GM12878 (cell line): ENCODE measurements at regions not wholly inside any gene's neighbourhood (a gene's known extent, or its start where the extent isn't known, plus 50 kb on each side); places are given as distances from the start of the nearest gene placed in this dataset.

Experiments
- ATAC-seq: fragments of 200-7000 bp; cut with Tn5 transposase; 3 replicates; pipeline ENCODE4 v1.9.1; 2020; ENCODE audit warnings: mild to moderate bottlenecking, moderate library complexity
- BruUV-seq: library from RNA; stranded (reverse); fragments of 400-500 nt; replicated peaks from 2 replicates; lab custom pipeline; 2021; lab: Mats Ljungman, UMichigan
- CTCF ChIA-PET: fragments of 300-600 bp; sonication (Branson Sonifier 250); formaldehyde crosslinking; extraction: SDS; loops from one replicate; lab custom pipeline; 2021; ENCODE audit warnings: inconsistent platforms; lab: Yijun Ruan, JAX
- POLR2A ChIA-PET: fragments of 350-600 bp; formaldehyde crosslinking; extraction: SDS; loops from one replicate; lab custom pipeline; 2021; ENCODE audit warnings: inconsistent platforms; lab: Charles Lee
- RAD21 ChIA-PET: fragments of 300-600 bp; sonication (Branson Sonifier 250); formaldehyde crosslinking; loops from one replicate; lab custom pipeline; 2023; ENCODE audit warnings: antibody characterized with exemption; ENCODE audit not compliant: unreplicated experiment; lab: Charles Lee
- SMC1A ChIA-PET: fragments of 300-600 bp; sonication (Branson Sonifier 250); formaldehyde crosslinking; loops from one replicate; lab custom pipeline; 2023; ENCODE audit not compliant: unreplicated experiment, uncharacterized antibody; lab: Charles Lee
- DNase-seq: peaks from one replicate; pipeline ENCODE4 v3.0.0-alpha.2; 2011; ENCODE audit warnings: low read depth, low spot score
- FAIRE-seq: peaks from 3 replicates; lab custom pipeline; 2011; peaks lifted over from hg19 to GRCh38; lab: Jason Lieb, UNC
- H2AFZ ChIP-seq: 2 replicates; pipeline ENCODE4 v1.6.0; 2011; ENCODE audit warnings: low read depth, low read length, control low read depth; ENCODE audit not compliant: control insufficient read depth
- H3K27ac ChIP-seq: 2 replicates; pipeline ENCODE4 v1.5.1; 2011; ENCODE audit warnings: control low read depth; ENCODE audit not compliant: control insufficient read depth, insufficient read depth
- H3K27me3 ChIP-seq, 2 experiments: replicated peaks in 1 of 2; 2 replicates each; pipeline versions ENCODE4 v1.6.0 to v1.6.1; 2011; ENCODE audit warnings: low read length in 1 of 2; ENCODE audit not compliant: control insufficient read depth in 2 of 2, insufficient read depth in 2 of 2
- H3K36me3 ChIP-seq, 2 experiments: 2 replicates each; pipeline ENCODE4 v1.5.1; 2011; ENCODE audit warnings: low read length in 1 of 2; ENCODE audit not compliant: control insufficient read depth in 2 of 2, insufficient read depth in 2 of 2
- H3K4me1 ChIP-seq: 2 replicates; pipeline ENCODE4 v1.6.1; 2011; ENCODE audit warnings: mild to moderate bottlenecking, low read length, moderate library complexity, mixed read lengths; ENCODE audit not compliant: control insufficient read depth, insufficient read depth
- H3K4me2 ChIP-seq: 2 replicates; pipeline ENCODE4 v1.6.0; 2011; ENCODE audit warnings: control low read depth; ENCODE audit not compliant: control insufficient read depth, insufficient read depth
- H3K4me3 ChIP-seq: fragments of 200-600 bp; sonication (generic); 2 replicates; pipeline ENCODE4 v1.5.1; 2016
- H3K79me2 ChIP-seq: 2 replicates; pipeline ENCODE4 v1.6.0; 2011; ENCODE audit warnings: low read length; ENCODE audit not compliant: control insufficient read depth, insufficient read depth
- H3K9ac ChIP-seq: 2 replicates; pipeline ENCODE4 v1.8.0; 2011; ENCODE audit warnings: low read length, control low read depth, mixed read lengths; ENCODE audit not compliant: control insufficient read depth, insufficient read depth
- H3K9me3 ChIP-seq: replicated peaks from 3 replicates; pipeline ENCODE4 v1.5.1; 2011; ENCODE audit warnings: mild to moderate bottlenecking, low read length; ENCODE audit not compliant: control insufficient read depth, insufficient read depth
- H4K20me1 ChIP-seq: 2 replicates; pipeline ENCODE4 v1.6.0; 2011; ENCODE audit not compliant: control insufficient read depth, insufficient read depth
- CBX3 ChIP-seq: fragments of 200-600 bp; sonication (generic); IDR thresholded peaks from 2 replicates; pipeline ENCODE4 v1.6.1; 2016; ENCODE audit warnings: low read depth, borderline replicate concordance
- CTCF ChIP-seq, 3 experiments: IDR thresholded peaks in 2 of 3; conservative IDR thresholded peaks in 1 of 3; 2 replicates each; pipeline ENCODE4 v1.5.1; 2011; ENCODE audit warnings: low read depth in 3 of 3, low read length in 3 of 3, mild to moderate bottlenecking in 3 of 3, control low read depth in 2 of 3, moderate library complexity in 2 of 3, inconsistent platforms in 1 of 3, mixed read lengths in 1 of 3; ENCODE audit not compliant: control insufficient read depth in 2 of 3, insufficient read depth in 1 of 3; ENCODE audit errors: extremely low read depth in 1 of 3
- RCOR1 ChIP-seq: conservative IDR thresholded peaks from 2 replicates; pipeline ENCODE4 v1.6.1; 2012; ENCODE audit warnings: low read depth, low read length, improper control_type of control experiment
- ZBTB11 ChIP-seq: fragments of 450-650 bp; formaldehyde crosslinking; IDR thresholded peaks from 2 replicates; pipeline ENCODE4 v1.5.0; 2022; ENCODE audit warnings: mild to moderate bottlenecking, missing genetic modification characterization
- ZNF207 ChIP-seq: fragments of 450-650 bp; IDR thresholded peaks from 2 replicates; pipeline ENCODE4 v1.6.1; 2014; ENCODE audit warnings: antibody characterized with exemption, mild to moderate bottlenecking, borderline replicate concordance
- WGBS: methylation state at CpG from one replicate; pipeline ENCODE4 v1.1.6; 2016; ENCODE audit warnings: low lambda C conversion rate; ENCODE audit not compliant: insufficient replicate concordance, insufficient coverage; ENCODE audit errors: missing lambda C conversion rate; 5-methylcytosine and 5-hydroxymethylcytosine counted together
- in situ Hi-C: fragments of 300-500 bp; cut with MboI; formaldehyde crosslinking; loops from 9 replicates; pipeline ENCODE4 v1.14.3; 2018; ENCODE audit warnings: mixed read lengths
- intact Hi-C: fragments of 100-400 bp; cut with micrococcal nuclease; formaldehyde crosslinking; loops from one replicate; pipeline ENCODE4 v1.14.2; 2022; ENCODE audit not compliant: unreplicated experiment

GRCh38 chr12:107465625-107466024 lies 220.0 kb upstream of the PWP1 start:
- H4K20me1 ChIP-seq = no peaks in the 10 kb centered on the region
- H3K27ac ChIP-seq = no peak overlapping the region
- TF ChIP-seq ZNF207 = no peak
- no peak for TF ChIP-seq ZBTB11 (CRISPR knock-in tag)
- TF ChIP-seq CTCF (IDR thresholded peaks at IDR 0.05 in 2 of 3, conservative IDR thresholded peaks at IDR 0.05 in 1 of 3; ENCODE audit: control insufficient read depth in 2 of 3, extremely low read depth in 1 of 3, insufficient read depth in 1 of 3, low read depth in 3 of 3, low read length in 3 of 3) = no peak
- no peak for TF ChIP-seq RCOR1
- TF ChIP-seq CBX3 = no peak
- TF ChIP-seq, all 136 proteins: peak for 0
- no peak overlapping the region for H3K4me3 ChIP-seq
- DNase-seq (no peak), ATAC-seq (no peak), FAIRE-seq (no peak)
- SMC1A ChIA-PET = no interaction called here
- in situ Hi-C loops (no loop called here), intact Hi-C loops (no loop called here)
- no TSS peak for BruUV-seq
- RAD21 ChIA-PET = no interaction called here
- CTCF ChIA-PET = no interaction called here
- H3K9me3 ChIP-seq = no peaks in the 10 kb centered on the region; the same call in 2 of the 3 replicates
- no peak overlapping the region for H3K4me2 ChIP-seq
- no peaks in the 10 kb centered on the region for H3K36me3 ChIP-seq
- H3K79me2 ChIP-seq = no peaks in the 10 kb centered on the region
- no peaks in the 10 kb centered on the region; a peak in 1 of 4 replicates for H3K27me3 ChIP-seq
- H3K4me1 ChIP-seq = peaks cover 3% of the 10 kb centered on the region; the same call in 1 of the 2 replicates
- POLR2A ChIA-PET = no interaction called here
- H2AFZ ChIP-seq = no peak overlapping the region
- WGBS = 81% methylated on average over 11 of the region's 11 CpGs
- no peak overlapping the region for H3K9ac ChIP-seq
